Lower leg skin (tissue), 4 donors: ENCODE measurements at regions not wholly inside any gene's neighbourhood (a gene's known extent, or its start where the extent isn't known, plus 50 kb on each side); places are given as distances from the start of the nearest gene placed in this dataset.

Experiments used
- DNase-seq, 2 donors: peaks; one replicate each; pipeline ENCODE4 v3.0.0-alpha.2; 2019; ENCODE audit warnings: low spot score in 2 of 2
- H3K4me3 ChIP-seq: fragments of 200-600 bp; sonication (generic); 2 replicates; pipeline ENCODE4 v1.5.1; 2017; ENCODE audit warnings: mild to moderate bottlenecking, low read depth; ENCODE audit not compliant: poor library complexity, severe bottlenecking
- POLR2A ChIP-seq, 2 donors: fragments of 450-650 bp; IDR thresholded peaks; one replicate each; pipeline ENCODE4 v1.6.1; 2016 to 2017; ENCODE audit warnings: antibody characterized with exemption in 2 of 2, mild to moderate bottlenecking in 1 of 2, moderate library complexity in 1 of 2
- WGBS, 2 donors: methylation state at CpG; one replicate each; pipeline ENCODE4 v1.1.5; 2018; 5-methylcytosine and 5-hydroxymethylcytosine counted together
- intact Hi-C: fragments of 100-400 bp; cut with DNase I; formaldehyde crosslinking; loops from one replicate; pipeline ENCODE4 v1.15.0; 2023; ENCODE audit warnings: low total_unique reads
- TF ChIP-seq, protein P1 (sequence below), 3 donors: fragments of 450-650 bp; IDR thresholded peaks; one replicate each; pipeline ENCODE4 v1.5.1; 2016; ENCODE audit warnings: antibody characterized with exemption in 3 of 3, mild to moderate bottlenecking in 3 of 3, moderate library complexity in 2 of 3

- 71 to 90% methylated on average over 2 of the region's 2 CpGs for WGBS, 2 donors
- TF ChIP-seq, protein P1, sequence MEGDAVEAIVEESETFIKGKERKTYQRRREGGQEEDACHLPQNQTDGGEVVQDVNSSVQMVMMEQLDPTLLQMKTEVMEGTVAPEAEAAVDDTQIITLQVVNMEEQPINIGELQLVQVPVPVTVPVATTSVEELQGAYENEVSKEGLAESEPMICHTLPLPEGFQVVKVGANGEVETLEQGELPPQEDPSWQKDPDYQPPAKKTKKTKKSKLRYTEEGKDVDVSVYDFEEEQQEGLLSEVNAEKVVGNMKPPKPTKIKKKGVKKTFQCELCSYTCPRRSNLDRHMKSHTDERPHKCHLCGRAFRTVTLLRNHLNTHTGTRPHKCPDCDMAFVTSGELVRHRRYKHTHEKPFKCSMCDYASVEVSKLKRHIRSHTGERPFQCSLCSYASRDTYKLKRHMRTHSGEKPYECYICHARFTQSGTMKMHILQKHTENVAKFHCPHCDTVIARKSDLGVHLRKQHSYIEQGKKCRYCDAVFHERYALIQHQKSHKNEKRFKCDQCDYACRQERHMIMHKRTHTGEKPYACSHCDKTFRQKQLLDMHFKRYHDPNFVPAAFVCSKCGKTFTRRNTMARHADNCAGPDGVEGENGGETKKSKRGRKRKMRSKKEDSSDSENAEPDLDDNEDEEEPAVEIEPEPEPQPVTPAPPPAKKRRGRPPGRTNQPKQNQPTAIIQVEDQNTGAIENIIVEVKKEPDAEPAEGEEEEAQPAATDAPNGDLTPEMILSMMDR (IDR thresholded peaks at IDR 0.05) = no peak
- no peak for TF ChIP-seq POLR2A (IDR thresholded peaks at IDR 0.05)
- intact Hi-C loops = no loop called here
Measured at GRCh38 chr13:77386046-77386445, 59.2 kb upstream of the MYCBP2 start.

GRCh38 chr13:77384999-77385398 is 58.1 kb upstream of the MYCBP2 start:
- TF ChIP-seq, protein P1 (IDR thresholded peaks at IDR 0.05) = no peak
- no peak for TF ChIP-seq POLR2A (IDR thresholded peaks at IDR 0.05)
- intact Hi-C loops = no loop called here
- no peak overlapping the region for H3K4me3 ChIP-seq
- DNase-seq = no peak

More at GRCh38 chr13:77386046-77386445, 59.2 kb upstream of the MYCBP2 start:
- H3K4me3 ChIP-seq = no peak overlapping the region
- no peak for DNase-seq

GRCh38 chr13:77383097-77383496 is 56.2 kb upstream of the MYCBP2 start:
- DNase-seq = no peak
- TF ChIP-seq, protein P1 (IDR thresholded peaks at IDR 0.05) = no peak
- TF ChIP-seq POLR2A (IDR thresholded peaks at IDR 0.05) = no peak
- 81 to 86% methylated on average over 4 of the region's 4 CpGs for WGBS, 2 donors
- intact Hi-C loops = no loop called here
- no peak overlapping the region for H3K4me3 ChIP-seq

DNA sequence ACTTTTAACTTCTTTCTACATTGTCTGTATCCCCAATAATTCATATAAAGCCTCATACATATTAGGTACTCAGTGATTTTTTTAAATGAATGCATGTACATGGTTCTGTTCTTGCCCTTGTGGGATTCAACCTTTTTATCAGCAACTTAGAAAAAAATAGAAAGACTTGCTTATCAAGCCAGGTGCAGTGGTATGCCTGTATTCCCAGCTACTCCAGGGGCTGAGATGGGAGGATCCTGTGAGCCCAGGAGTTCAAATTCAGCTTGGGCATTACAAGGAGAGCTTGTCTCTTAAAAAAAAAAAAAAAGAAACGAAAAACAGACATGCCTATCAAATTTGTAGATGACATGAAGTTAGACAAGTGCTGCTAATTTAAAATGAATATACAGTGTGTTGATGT is 54.2 kb upstream of the MYCBP2 start:
- intact Hi-C loops = no loop called here
- WGBS, 2 donors = 67 to 75% methylated on average over 1 of the region's 1 CpG

DNA sequence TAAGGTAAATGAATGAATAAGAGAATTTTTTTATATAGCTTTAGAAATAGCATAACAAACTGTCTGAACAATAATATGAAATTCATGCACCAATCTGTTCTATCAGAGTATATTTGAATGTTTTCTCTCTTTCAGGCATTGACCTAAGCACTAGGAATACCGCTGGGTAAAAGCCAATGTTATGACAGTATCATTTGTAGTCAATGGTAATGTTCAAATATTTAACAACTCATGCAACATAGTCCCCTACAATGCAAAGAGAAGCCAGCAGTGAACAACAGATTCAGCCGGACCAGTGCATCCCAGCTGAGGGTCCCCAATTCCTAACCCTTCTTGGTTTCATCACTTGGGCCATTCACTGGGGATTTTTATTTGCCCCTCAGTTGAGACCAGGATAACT is 52.6 kb upstream of the MYCBP2 start:
- WGBS, 2 donors = 50 to 97% methylated on average over 2 of the region's 2 CpGs
- H3K4me3 ChIP-seq = no peak overlapping the region
- intact Hi-C loops = no loop called here
- TF ChIP-seq POLR2A (IDR thresholded peaks at IDR 0.05) = no peak
- DNase-seq = no peak

More for the DNA sequence above, 54.2 kb upstream of the MYCBP2 start:
- TF ChIP-seq POLR2A (IDR thresholded peaks at IDR 0.05) = no peak
- TF ChIP-seq, protein P1 (IDR thresholded peaks at IDR 0.05) = no peak
- no peak for DNase-seq
- H3K4me3 ChIP-seq = no peak overlapping the region

GRCh38 chr13:77378662-77379061 is 51.8 kb upstream of the MYCBP2 start:
- H3K4me3 ChIP-seq = no peak overlapping the region
- DNase-seq = no peak
- intact Hi-C loops = no loop called here
- TF ChIP-seq POLR2A (IDR thresholded peaks at IDR 0.05) = no peak
- TF ChIP-seq, protein P1 (IDR thresholded peaks at IDR 0.05) = no peak
